ENCODE measurements at regions not wholly inside any gene's neighbourhood (a gene's known extent, or its start where the extent isn't known, plus 50 kb on each side); places are given as distances from the start of the nearest gene placed in this dataset.

- TF ChIP-seq HOXA7 (CRISPR knock-in tag; IDR thresholded peaks at IDR 0.05; ENCODE audit: borderline replicate concordance) (no peak), CTCF (tag by site-specific recombination; IDR thresholded peaks at IDR 0.05) (no peak), RBAK (tag by site-specific recombination; IDR thresholded peaks at IDR 0.05) (no peak), KLF7 (tag by site-specific recombination; IDR thresholded peaks at IDR 0.05; ENCODE audit: borderline replicate concordance) (no peak), ZNF692 (tag by site-specific recombination; IDR thresholded peaks at IDR 0.05) (no peak)
Observed at GRCh38 chr4:108371282-108371681, 202.6 kb upstream of the LEF1 start.
